GM12801 (cell line): ENCODE measurements at regions not wholly inside any gene's neighbourhood (a gene's known extent, or its start where the extent isn't known, plus 50 kb on each side); places are given as distances from the start of the nearest gene placed in this dataset.

ENCODE experiments used
- TF ChIP-seq, protein P1 (sequence below): IDR thresholded peaks from one replicate; pipeline ENCODE4 v1.5.1; 2011; ENCODE audit warnings: control low read depth; ENCODE audit not compliant: insufficient read length; ENCODE audit errors: extremely low read depth

DNA sequence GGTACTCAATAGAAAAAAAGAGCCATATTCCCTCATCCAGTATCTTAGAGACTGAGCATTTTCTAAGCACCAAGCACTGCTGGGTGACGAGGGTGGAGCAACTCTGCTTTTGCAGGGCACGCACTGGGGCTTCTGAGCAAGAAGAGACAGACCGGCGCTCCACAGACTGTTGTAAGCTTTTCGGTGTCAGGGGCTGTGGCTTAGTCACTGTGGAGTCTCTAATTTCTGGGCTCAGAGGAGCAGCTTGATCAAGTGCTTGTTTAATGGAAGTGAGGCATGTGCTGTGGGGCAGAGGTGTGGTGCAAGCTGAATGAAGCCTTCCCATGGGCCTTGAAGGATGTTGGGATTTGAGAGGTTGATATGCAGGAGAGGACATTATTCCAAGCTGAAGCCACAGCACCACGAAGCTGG lies 227.1 kb downstream of the MYCN start:
- TF ChIP-seq, protein P1, sequence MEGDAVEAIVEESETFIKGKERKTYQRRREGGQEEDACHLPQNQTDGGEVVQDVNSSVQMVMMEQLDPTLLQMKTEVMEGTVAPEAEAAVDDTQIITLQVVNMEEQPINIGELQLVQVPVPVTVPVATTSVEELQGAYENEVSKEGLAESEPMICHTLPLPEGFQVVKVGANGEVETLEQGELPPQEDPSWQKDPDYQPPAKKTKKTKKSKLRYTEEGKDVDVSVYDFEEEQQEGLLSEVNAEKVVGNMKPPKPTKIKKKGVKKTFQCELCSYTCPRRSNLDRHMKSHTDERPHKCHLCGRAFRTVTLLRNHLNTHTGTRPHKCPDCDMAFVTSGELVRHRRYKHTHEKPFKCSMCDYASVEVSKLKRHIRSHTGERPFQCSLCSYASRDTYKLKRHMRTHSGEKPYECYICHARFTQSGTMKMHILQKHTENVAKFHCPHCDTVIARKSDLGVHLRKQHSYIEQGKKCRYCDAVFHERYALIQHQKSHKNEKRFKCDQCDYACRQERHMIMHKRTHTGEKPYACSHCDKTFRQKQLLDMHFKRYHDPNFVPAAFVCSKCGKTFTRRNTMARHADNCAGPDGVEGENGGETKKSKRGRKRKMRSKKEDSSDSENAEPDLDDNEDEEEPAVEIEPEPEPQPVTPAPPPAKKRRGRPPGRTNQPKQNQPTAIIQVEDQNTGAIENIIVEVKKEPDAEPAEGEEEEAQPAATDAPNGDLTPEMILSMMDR, result no peak

DNA sequence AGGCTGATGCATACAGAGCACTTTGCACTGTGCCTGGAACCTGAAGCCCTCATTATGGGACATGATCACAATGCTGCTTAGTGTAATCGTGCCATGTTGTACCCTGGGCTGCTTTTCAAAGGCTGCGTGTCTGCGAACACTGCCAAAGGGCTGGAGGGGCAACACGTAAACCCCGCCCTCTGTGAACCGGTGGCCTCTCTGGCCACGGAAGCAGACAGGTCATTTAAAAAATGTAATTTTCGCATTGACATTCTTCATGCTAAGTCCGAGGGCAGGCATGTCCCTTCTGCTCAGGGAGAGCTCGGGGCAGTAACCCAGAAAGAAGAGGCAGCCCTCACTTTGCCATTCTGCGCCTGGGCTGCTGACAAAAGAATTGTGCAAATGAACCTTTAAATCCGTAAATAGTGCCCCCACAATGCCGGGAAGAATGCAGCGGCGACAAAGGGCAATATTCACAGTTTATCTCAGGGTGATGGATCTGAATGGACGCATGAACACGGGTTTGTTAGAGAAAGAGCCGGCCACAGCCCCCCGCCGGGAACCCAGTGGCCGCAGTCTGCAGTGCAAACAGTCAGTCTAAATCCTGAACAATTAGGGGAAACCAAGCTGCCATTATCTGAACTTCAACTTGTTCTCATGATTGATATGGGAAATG lies 226.1 kb downstream of the MYCN start:
- TF ChIP-seq, protein P1, result no peak

DNA sequence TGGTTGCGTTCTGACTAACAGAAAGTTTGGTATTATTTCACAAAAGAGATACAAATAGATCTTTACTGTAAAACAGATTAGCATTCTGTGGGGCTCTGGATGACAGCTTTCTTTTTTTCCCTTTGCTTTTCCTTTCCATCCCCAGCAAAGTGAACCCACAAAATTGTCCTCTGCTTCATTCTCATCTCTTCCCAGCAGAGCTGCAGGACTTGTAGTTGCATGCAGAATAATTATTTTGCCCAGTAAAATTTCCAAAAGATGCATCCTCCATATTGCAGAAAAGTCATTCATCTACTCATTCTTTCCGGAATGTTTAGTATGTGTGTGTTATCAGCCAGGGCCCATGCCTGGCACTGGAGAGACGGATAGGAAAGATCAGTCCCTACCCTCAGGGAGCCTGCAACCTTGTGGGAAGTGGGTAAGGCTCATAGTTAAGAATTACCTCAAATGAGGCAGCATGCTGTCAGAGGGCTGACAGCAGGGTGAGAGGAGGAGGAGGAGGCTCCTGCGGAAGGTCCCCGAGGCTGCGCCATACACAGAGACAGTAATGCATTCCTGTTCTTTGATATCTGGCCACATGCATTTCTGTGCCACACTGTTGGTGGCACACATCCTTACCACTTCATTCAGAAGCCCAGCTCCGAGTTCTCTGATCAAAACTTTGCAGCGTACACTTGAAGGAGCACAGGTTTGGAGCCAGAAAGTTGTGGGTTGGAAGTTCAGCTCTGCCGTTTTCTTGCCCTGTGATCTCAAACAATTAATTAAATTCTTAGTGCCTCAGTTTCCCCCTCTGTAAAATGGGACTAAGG lies 225.4 kb downstream of the MYCN start:
- TF ChIP-seq, protein P1, result no peak

DNA sequence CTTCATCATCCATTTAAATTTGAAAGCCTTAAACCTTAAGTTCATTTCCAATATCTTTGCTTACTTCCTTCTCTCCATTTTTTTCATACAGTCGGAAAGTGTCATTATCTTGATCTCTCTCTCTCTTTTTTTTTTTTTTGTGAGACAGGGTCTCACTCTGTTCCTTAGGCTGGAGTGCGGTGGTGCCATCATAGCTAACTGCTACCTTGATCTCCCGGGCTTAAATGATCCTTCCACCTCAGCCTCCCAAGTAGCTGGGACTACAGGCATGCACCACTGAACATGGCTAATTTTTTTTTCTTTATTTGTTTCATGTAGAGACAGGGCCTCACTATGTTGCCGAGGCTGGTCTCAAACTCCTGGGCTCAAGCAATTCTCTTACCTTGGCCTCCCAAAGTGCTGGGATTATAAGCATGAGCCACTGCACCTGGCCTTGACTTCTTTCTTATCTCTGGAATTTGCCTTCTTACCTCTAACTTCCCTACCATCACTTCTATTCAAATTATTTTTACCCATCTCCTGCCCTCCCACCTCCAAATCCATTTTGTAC lies 222.2 kb downstream of the MYCN start:
- TF ChIP-seq, protein P1, result no peak

DNA sequence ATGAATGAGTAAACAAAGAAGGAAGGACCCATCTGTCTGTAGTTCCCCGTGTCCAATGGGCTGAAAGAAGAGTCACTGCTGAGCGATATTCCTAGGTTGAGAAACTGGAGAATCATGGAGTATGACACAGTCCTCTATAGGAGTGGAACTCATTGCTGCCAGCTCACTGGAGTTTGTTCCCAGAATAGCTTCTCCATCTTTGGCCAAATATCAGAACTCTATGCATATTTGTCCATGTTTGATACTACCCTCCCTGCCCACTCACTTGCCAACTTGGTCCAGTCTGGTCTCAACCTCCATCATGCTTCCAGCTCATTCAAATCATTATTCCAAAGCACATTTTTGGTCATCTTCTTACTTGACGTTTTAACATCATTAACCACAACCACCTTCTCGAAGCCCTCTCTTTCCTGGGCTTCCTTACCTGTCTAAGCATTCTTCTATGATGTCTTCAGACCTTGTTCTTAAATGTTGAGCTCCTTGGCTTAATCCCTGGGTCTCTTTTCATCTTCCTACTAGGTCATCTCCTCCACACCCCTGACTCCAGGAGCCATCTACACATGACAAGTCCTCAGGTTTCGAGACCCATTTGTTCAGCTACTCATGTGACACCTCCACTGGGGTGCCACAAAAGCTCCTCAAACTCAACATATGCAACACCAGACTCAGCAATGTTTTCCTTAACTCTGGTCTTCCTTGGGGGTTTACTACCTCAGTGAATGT lies 221.6 kb downstream of the MYCN start:
- TF ChIP-seq, protein P1, result no peak

DNA sequence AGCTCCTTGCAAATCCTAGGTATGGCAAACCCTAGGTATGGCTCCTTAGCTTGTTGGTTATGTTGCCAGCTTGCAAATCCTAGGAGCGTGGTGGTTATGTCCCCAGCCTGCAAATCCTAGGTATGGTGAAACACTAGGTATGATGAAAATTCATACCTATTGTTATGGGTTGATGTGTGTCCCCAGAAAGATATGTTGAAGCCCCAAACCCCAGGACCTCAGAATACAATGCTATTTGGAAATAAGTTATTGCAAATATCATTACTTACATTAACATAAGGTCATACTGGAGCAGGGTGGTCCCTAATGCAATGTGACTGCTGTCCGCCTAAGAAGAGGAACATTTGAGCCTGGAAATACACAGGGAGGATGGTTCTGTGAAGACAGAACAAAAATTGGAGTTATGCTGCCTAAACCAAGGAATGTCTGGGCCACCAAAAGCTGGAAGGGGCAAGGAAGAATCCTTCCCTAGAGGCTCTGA lies 220.8 kb downstream of the MYCN start:
- TF ChIP-seq, protein P1, result no peak
